ENCODE measurements at regions not wholly inside any gene's neighbourhood (a gene's known extent, or its start where the extent isn't known, plus 50 kb on each side); places are given as distances from the start of the nearest gene placed in this dataset.

GRCh38 chr16:65727534-65728137, 605.8 kb upstream of the CDH11 start:
- peaks cover 2% of the 10 kb centered on the region; the same call in 1 of the 2 replicates for H3K4me1 ChIP-seq (ENCODE audit: control insufficient read depth, insufficient read depth, low read length)
- H3K9ac ChIP-seq (ENCODE audit: low read depth, low read length): no peak overlapping the region
- H2BK15ac ChIP-seq (ENCODE audit: low read depth, low read length): no peak overlapping the region
- no peak overlapping the region for H3K4me2 ChIP-seq (ENCODE audit: low read depth, low read length)
- TF ChIP-seq, protein P1, sequence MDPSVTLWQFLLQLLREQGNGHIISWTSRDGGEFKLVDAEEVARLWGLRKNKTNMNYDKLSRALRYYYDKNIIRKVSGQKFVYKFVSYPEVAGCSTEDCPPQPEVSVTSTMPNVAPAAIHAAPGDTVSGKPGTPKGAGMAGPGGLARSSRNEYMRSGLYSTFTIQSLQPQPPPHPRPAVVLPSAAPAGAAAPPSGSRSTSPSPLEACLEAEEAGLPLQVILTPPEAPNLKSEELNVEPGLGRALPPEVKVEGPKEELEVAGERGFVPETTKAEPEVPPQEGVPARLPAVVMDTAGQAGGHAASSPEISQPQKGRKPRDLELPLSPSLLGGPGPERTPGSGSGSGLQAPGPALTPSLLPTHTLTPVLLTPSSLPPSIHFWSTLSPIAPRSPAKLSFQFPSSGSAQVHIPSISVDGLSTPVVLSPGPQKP (IDR thresholded peaks at IDR 0.05; ENCODE audit: borderline replicate concordance, low read depth, low read length): no peak
- TF ChIP-seq CEBPB (IDR thresholded peaks at IDR 0.05; ENCODE audit: low read depth, low read length): no peak
- TF ChIP-seq SMC3 (IDR thresholded peaks at IDR 0.05; ENCODE audit: low read depth, low read length): no peak
- no peak for TF ChIP-seq BHLHE40 (IDR thresholded peaks at IDR 0.05; ENCODE audit: low read depth, low read length)
- TF ChIP-seq RAD21 (IDR thresholded peaks at IDR 0.05; ENCODE audit: low read length): no peak
- TF ChIP-seq MAZ (IDR thresholded peaks at IDR 0.05; ENCODE audit: borderline replicate concordance, low read depth, low read length): no peak
- TF ChIP-seq, protein P2, sequence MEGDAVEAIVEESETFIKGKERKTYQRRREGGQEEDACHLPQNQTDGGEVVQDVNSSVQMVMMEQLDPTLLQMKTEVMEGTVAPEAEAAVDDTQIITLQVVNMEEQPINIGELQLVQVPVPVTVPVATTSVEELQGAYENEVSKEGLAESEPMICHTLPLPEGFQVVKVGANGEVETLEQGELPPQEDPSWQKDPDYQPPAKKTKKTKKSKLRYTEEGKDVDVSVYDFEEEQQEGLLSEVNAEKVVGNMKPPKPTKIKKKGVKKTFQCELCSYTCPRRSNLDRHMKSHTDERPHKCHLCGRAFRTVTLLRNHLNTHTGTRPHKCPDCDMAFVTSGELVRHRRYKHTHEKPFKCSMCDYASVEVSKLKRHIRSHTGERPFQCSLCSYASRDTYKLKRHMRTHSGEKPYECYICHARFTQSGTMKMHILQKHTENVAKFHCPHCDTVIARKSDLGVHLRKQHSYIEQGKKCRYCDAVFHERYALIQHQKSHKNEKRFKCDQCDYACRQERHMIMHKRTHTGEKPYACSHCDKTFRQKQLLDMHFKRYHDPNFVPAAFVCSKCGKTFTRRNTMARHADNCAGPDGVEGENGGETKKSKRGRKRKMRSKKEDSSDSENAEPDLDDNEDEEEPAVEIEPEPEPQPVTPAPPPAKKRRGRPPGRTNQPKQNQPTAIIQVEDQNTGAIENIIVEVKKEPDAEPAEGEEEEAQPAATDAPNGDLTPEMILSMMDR (conservative IDR thresholded peaks at IDR 0.05; ENCODE audit: low read depth, low read length): no peak
- no peak for TF ChIP-seq FOS (IDR thresholded peaks at IDR 0.05; ENCODE audit: low read depth, low read length)
- TF ChIP-seq NFE2L2 (IDR thresholded peaks at IDR 0.05; ENCODE audit: low read depth, low read length): no peak
- no peaks in the 10 kb centered on the region for H3K9me1 ChIP-seq (ENCODE audit: insufficient read depth, low read length)
- no peak overlapping the region for H3K18ac ChIP-seq (ENCODE audit: low read depth, low read length)
- no peaks in the 10 kb centered on the region for H4K20me1 ChIP-seq (ENCODE audit: insufficient read depth, low read length)
- H3K56ac ChIP-seq (ENCODE audit: extremely low read depth, insufficient read depth, low read length): no peak overlapping the region
- H2BK5ac ChIP-seq (ENCODE audit: low read depth, low read length, poor library complexity, severe bottlenecking): no peak overlapping the region
- peaks cover 23% of the 10 kb centered on the region for H3K27me3 ChIP-seq (ENCODE audit: control insufficient read depth, insufficient read depth, low read length)
- intact Hi-C loops (cut with micrococcal nuclease) (no loop called here), in situ Hi-C loops (cut with MboI; ENCODE audit: low sequenced_read_pairs) (no loop called here), dilution Hi-C loops (cut with HindIII; ENCODE audit: low sequenced_read_pairs, unreplicated experiment) (no loop called here)
- 40% methylated on average over 3 of the region's 8 CpGs; no CpG with 5 or more reads in 1 of the 2 experiments for WGBS, 2 experiments (ENCODE audit: extremely low coverage in 2 of 2, insufficient read length in 1 of 2)
- no peak overlapping the region for H3K27ac ChIP-seq (ENCODE audit: insufficient read depth, low read length)
- POLR2A ChIA-PET (ENCODE audit: unreplicated experiment): no interaction called here
- H3K9me3 ChIP-seq (ENCODE audit: control insufficient read depth, insufficient read depth, low read length): peaks cover 7% of the 10 kb centered on the region
- CTCF ChIA-PET: no interaction called here
- H2BK20ac ChIP-seq (ENCODE audit: low read depth, low read length): no peak overlapping the region
- H2AFZ ChIP-seq (replicated peaks; ENCODE audit: low read length, poor library complexity): no peak overlapping the region
- H3K23ac ChIP-seq (ENCODE audit: low read depth, low read length): no peak overlapping the region
- no peak for ATAC-seq (ENCODE audit: low read depth)
- no peak overlapping the region for H4K91ac ChIP-seq (ENCODE audit: insufficient read depth, low read depth, low read length)
- no peak for DNase-seq
- no peak overlapping the region for H3K4ac ChIP-seq (ENCODE audit: low read depth, low read length)
- H4K5ac ChIP-seq (ENCODE audit: low read depth, low read length): no peak overlapping the region; the same call in 1 of the 2 replicates
- no peak overlapping the region for H2AK9ac ChIP-seq (replicated peaks; ENCODE audit: low read depth, low read length, poor library complexity)
- no peak overlapping the region for H2BK120ac ChIP-seq (ENCODE audit: low read depth, low read length)
- BruUV-seq (replicated peaks): no TSS peak
- H3K14ac ChIP-seq (replicated peaks; ENCODE audit: low read depth, low read length): no peak overlapping the region
- no peaks in the 10 kb centered on the region for H3K36me3 ChIP-seq (ENCODE audit: control insufficient read depth, insufficient read depth, low read length)
- no peaks in the 10 kb centered on the region for H3K79me1 ChIP-seq (ENCODE audit: low read depth in 1 of 2, low read length in 2 of 2)
- no peak overlapping the region for H2AK5ac ChIP-seq (ENCODE audit: low read depth, low read length)
- H3K4me3 ChIP-seq (ENCODE audit: insufficient read depth, low read depth, low read length): no peak overlapping the region
- H4K8ac ChIP-seq (ENCODE audit: low read depth in 2 of 2, low read length in 2 of 2): no peak overlapping the region
